HEK293 (cell line): ENCODE measurements at regions not wholly inside any gene's neighbourhood (a gene's known extent, or its start where the extent isn't known, plus 50 kb on each side); places are given as distances from the start of the nearest gene placed in this dataset.

Experiments used
- CTCF ChIA-PET: fragments of 350-600 bp; formaldehyde crosslinking; extraction: SDS; loops from one replicate; lab custom pipeline; 2021; ENCODE audit warnings: antibody characterized with exemption; lab: Yijun Ruan, JAX
- POLR2A ChIA-PET: fragments of 300-600 bp; formaldehyde crosslinking; extraction: SDS; loops from one replicate; lab custom pipeline; 2020; ENCODE audit warnings: antibody characterized with exemption, inconsistent platforms; lab: Yijun Ruan, JAX
- H3K27ac ChIP-seq: fragments of 200-500 bp; sonication (Bioruptor generic); 2 replicates; pipeline ENCODE4 v1.5.1; 2014; ENCODE audit warnings: low read depth, low read length, control low read depth, inconsistent platforms; ENCODE audit errors: extremely low read depth
- H3K36me3 ChIP-seq, 2 experiments: fragments of 200-500 bp in 1 of 2; sonication (Bioruptor generic) in 1 of 2; 1 replicate in 1 of 2; 2 replicates in 1 of 2; pipeline ENCODE4 v1.5.1; 2014 to 2017; ENCODE audit warnings: inconsistent platforms in 2 of 2, low read length in 2 of 2; ENCODE audit not compliant: control insufficient read depth in 2 of 2, insufficient read depth in 1 of 2
- H3K4me1 ChIP-seq: fragments of 200-500 bp; sonication (Bioruptor generic); 2 replicates; pipeline ENCODE4 v1.5.1; 2014; ENCODE audit warnings: mild to moderate bottlenecking, low read length, inconsistent platforms; ENCODE audit not compliant: control insufficient read depth, insufficient read depth
- H3K4me3 ChIP-seq: 2 replicates; pipeline ENCODE4 v1.5.1; 2011; ENCODE audit warnings: low read depth, mild to moderate bottlenecking, control low read depth, low read length, moderate library complexity
- H3K9me3 ChIP-seq: fragments of 200-500 bp; sonication (Bioruptor generic); 2 replicates; pipeline ENCODE4 v1.5.1; 2014; ENCODE audit warnings: low read depth, low read length, inconsistent platforms; ENCODE audit not compliant: control insufficient read depth, insufficient read depth
- ATF2 ChIP-seq: fragments of 450-650 bp; formaldehyde crosslinking; IDR thresholded peaks from 2 replicates; pipeline ENCODE4 v1.5.1; 2016; ENCODE audit warnings: missing biosample characterization, missing genetic modification characterization, low read depth
- EGR2 ChIP-seq: fragments of 450-650 bp; formaldehyde crosslinking; IDR thresholded peaks from 2 replicates; pipeline ENCODE4 v1.5.1; 2016; ENCODE audit warnings: low read depth, missing biosample characterization, missing genetic modification characterization
- KLF1 ChIP-seq: fragments of 450-650 bp; formaldehyde crosslinking; IDR thresholded peaks from 2 replicates; pipeline ENCODE4 v1.5.1; 2016; ENCODE audit warnings: missing biosample characterization, missing genetic modification characterization
- KLF10 ChIP-seq: fragments of 450-650 bp; IDR thresholded peaks from 2 replicates; pipeline ENCODE4 v1.5.1; 2018; ENCODE audit warnings: missing biosample characterization, mild to moderate bottlenecking, missing genetic modification characterization
- OVOL3 ChIP-seq: fragments of 450-650 bp; formaldehyde crosslinking; IDR thresholded peaks from 2 replicates; pipeline ENCODE4 v1.5.1; 2016; ENCODE audit warnings: missing biosample characterization, missing genetic modification characterization
- PRDM4 ChIP-seq: fragments of 450-650 bp; formaldehyde crosslinking; IDR thresholded peaks from 2 replicates; pipeline ENCODE4 v1.5.1; 2017; ENCODE audit warnings: missing biosample characterization, missing genetic modification characterization
- SCRT1 ChIP-seq: fragments of 450-650 bp; formaldehyde crosslinking; IDR thresholded peaks from 2 replicates; pipeline ENCODE4 v1.5.1; 2016; ENCODE audit warnings: missing biosample characterization, missing genetic modification characterization, borderline replicate concordance
- SETDB1 ChIP-seq: IDR thresholded peaks from one replicate; pipeline ENCODE4 v1.6.1; 2017; ENCODE audit warnings: mild to moderate bottlenecking, low read length, moderate library complexity, mixed read lengths; ENCODE audit not compliant: insufficient read length
- SP3 ChIP-seq: fragments of 450-650 bp; formaldehyde crosslinking; IDR thresholded peaks from 2 replicates; pipeline ENCODE4 v1.5.1; 2016; ENCODE audit warnings: missing biosample characterization, missing genetic modification characterization
- ZNF148 ChIP-seq: fragments of 450-650 bp; formaldehyde crosslinking; IDR thresholded peaks from 2 replicates; pipeline ENCODE4 v1.5.0; 2017; ENCODE audit warnings: missing biosample characterization, missing genetic modification characterization, borderline replicate concordance
- ZNF157 ChIP-seq: fragments of 450-650 bp; formaldehyde crosslinking; IDR thresholded peaks from 2 replicates; pipeline ENCODE4 v1.5.1; 2016; ENCODE audit warnings: missing biosample characterization, missing genetic modification characterization
- ZNF169 ChIP-seq: fragments of 450-650 bp; formaldehyde crosslinking; IDR thresholded peaks from 2 replicates; pipeline ENCODE4 v1.5.1; 2016; ENCODE audit warnings: missing biosample characterization, missing genetic modification characterization
- ZNF280D ChIP-seq: fragments of 450-650 bp; formaldehyde crosslinking; IDR thresholded peaks from 2 replicates; pipeline ENCODE4 v1.5.1; 2016; ENCODE audit warnings: missing biosample characterization, missing genetic modification characterization
- ZNF292 ChIP-seq: fragments of 450-650 bp; formaldehyde crosslinking; IDR thresholded peaks from 2 replicates; pipeline ENCODE4 v1.5.1; 2016; ENCODE audit warnings: low read depth, missing biosample characterization, missing genetic modification characterization, borderline replicate concordance
- ZNF311 ChIP-seq: fragments of 450-650 bp; formaldehyde crosslinking; IDR thresholded peaks from 2 replicates; pipeline ENCODE4 v1.5.1; 2017; ENCODE audit warnings: missing biosample characterization, missing genetic modification characterization, borderline replicate concordance
- ZNF341 ChIP-seq: fragments of 450-650 bp; formaldehyde crosslinking; IDR thresholded peaks from 2 replicates; pipeline ENCODE4; 2016; ENCODE audit warnings: low read depth, missing biosample characterization, missing genetic modification characterization
- ZNF350 ChIP-seq: fragments of 450-650 bp; formaldehyde crosslinking; IDR thresholded peaks from 2 replicates; pipeline ENCODE4 v1.5.0; 2017; ENCODE audit warnings: missing biosample characterization, mild to moderate bottlenecking, missing genetic modification characterization
- ZNF354C ChIP-seq: fragments of 450-650 bp; formaldehyde crosslinking; IDR thresholded peaks from 2 replicates; pipeline ENCODE4 v1.5.1; 2016; ENCODE audit warnings: missing biosample characterization, missing genetic modification characterization, low read depth, borderline replicate concordance
- ZNF548 ChIP-seq: fragments of 450-650 bp; formaldehyde crosslinking; IDR thresholded peaks from 2 replicates; pipeline ENCODE4 v1.5.1; 2016; ENCODE audit warnings: missing biosample characterization, missing genetic modification characterization
- ZNF571 ChIP-seq: fragments of 450-650 bp; formaldehyde crosslinking; IDR thresholded peaks from 2 replicates; pipeline ENCODE4 v1.5.0; 2017; ENCODE audit warnings: missing biosample characterization, missing genetic modification characterization
- ZNF626 ChIP-seq: fragments of 450-650 bp; sonication (Bioruptor Pico); formaldehyde crosslinking; IDR thresholded peaks from 2 replicates; pipeline ENCODE4 v1.5.1; 2018; ENCODE audit warnings: missing biosample characterization, missing genetic modification characterization, inconsistent platforms
- ZNF658 ChIP-seq: fragments of 450-650 bp; formaldehyde crosslinking; IDR thresholded peaks from 2 replicates; pipeline ENCODE4; 2016; ENCODE audit warnings: missing biosample characterization, missing genetic modification characterization
- ZNF660 ChIP-seq: fragments of 450-650 bp; IDR thresholded peaks from 2 replicates; pipeline ENCODE4 v1.5.1; 2018; ENCODE audit warnings: missing biosample characterization, mild to moderate bottlenecking, missing genetic modification characterization

- H3K27ac ChIP-seq: no peak overlapping the region
- no peaks in the 10 kb centered on the region for H3K4me1 ChIP-seq
- TF ChIP-seq KLF1 (tag by site-specific recombination) (no peak), ZNF571 (no peak), SETDB1 (no peak), SCRT1 (tag by site-specific recombination) (no peak), SP3 (tag by site-specific recombination) (no peak), ZNF350 (tag by site-specific recombination) (no peak), ZNF169 (tag by site-specific recombination) (no peak), ZNF658 (tag by site-specific recombination) (no peak), ZNF341 (tag by site-specific recombination) (no peak), ZNF311 (tag by site-specific recombination) (no peak), PRDM4 (tag by site-specific recombination) (no peak)
- no peaks in the 10 kb centered on the region for H3K9me3 ChIP-seq
- H3K36me3 ChIP-seq: no peaks in the 10 kb centered on the region
- ChIA-PET CTCF (interaction anchor here (0.5 to 1.4 kb wide), 8 partner anchors 8 to 852 kb away, joined by 3 to 5 read pairs (median 4); no protein-coding TSS in a partner anchor), POLR2A (no interaction called here)
- H3K4me3 ChIP-seq: no peak overlapping the region
These were observed 632.7 kb upstream of the ID4 start for GRCh38 chr6:19204445-19204844.

- no peak overlapping the region for H3K27ac ChIP-seq
- TF ChIP-seq ZNF157 (tag by site-specific recombination): no peak
- no peak for TF ChIP-seq ZNF660 (tag by site-specific recombination)
- TF ChIP-seq ZNF148 (tag by site-specific recombination): no peak
- TF ChIP-seq OVOL3 (tag by site-specific recombination): no peak
- TF ChIP-seq ZNF548 (tag by site-specific recombination): no peak
- no peak for TF ChIP-seq ATF2 (tag by site-specific recombination)
- TF ChIP-seq ZNF354C (tag by site-specific recombination): no peak
- no peak for TF ChIP-seq ZNF280D
- no peak for TF ChIP-seq KLF10 (tag by site-specific recombination)
- TF ChIP-seq EGR2 (tag by site-specific recombination): no peak
- TF ChIP-seq ZNF626 (tag by site-specific recombination): no peak
- no peak for TF ChIP-seq ZNF311 (tag by site-specific recombination)
- no peak for TF ChIP-seq ZNF292
- ChIA-PET CTCF (interaction anchor here (0.5 to 1.4 kb wide), 6 partner anchors 8 to 851 kb away, joined by 3 to 5 read pairs (median 4); no protein-coding TSS in a partner anchor), POLR2A (no interaction called here)
- no peaks in the 10 kb centered on the region for H3K4me1 ChIP-seq
- no peaks in the 10 kb centered on the region for H3K36me3 ChIP-seq
- H3K9me3 ChIP-seq: no peaks in the 10 kb centered on the region
- H3K4me3 ChIP-seq: no peak overlapping the region
These were observed 632.1 kb upstream of the ID4 start for GRCh38 chr6:19205076-19205475.
